Progenitor cell of endocrine pancreas (in vitro differentiated cells): ENCODE measurements at regions not wholly inside any gene's neighbourhood (a gene's known extent, or its start where the extent isn't known, plus 50 kb on each side); places are given as distances from the start of the nearest gene placed in this dataset.

ENCODE experiments used
- DNase-seq: peaks from one replicate; pipeline ENCODE4 v3.0.0; 2021; ENCODE audit warnings: low spot score; ENCODE audit not compliant: unreplicated experiment
- H3K27ac Mint-ChIP-seq: 2 replicates; pipeline ENCODE4 v1.8.0; 2021; ENCODE audit warnings: mild to moderate bottlenecking, moderate library complexity, mixed read lengths
- H3K27me3 Mint-ChIP-seq: 2 replicates; pipeline ENCODE4 v1.8.0; 2021; ENCODE audit warnings: mixed read lengths
- H3K36me3 Mint-ChIP-seq: 2 replicates; pipeline ENCODE4 v1.8.0; 2022; ENCODE audit warnings: mixed read lengths; ENCODE audit not compliant: insufficient read depth
- H3K4me1 Mint-ChIP-seq: 2 replicates; pipeline ENCODE4 v1.8.0; 2021; ENCODE audit warnings: low read depth, mixed read lengths
- H3K4me3 Mint-ChIP-seq: 2 replicates; pipeline ENCODE4 v1.8.0; 2021; ENCODE audit warnings: low read depth, mild to moderate bottlenecking, moderate library complexity, mixed read lengths
- H3K9me3 Mint-ChIP-seq: 2 replicates; pipeline ENCODE4 v1.8.0; 2021; ENCODE audit warnings: low read depth, mixed read lengths
- CTCF ChIP-seq: fragments of 200-600 bp; sonication (generic); IDR thresholded peaks from one replicate; pipeline ENCODE4 v1.5.0; 2021; ENCODE audit warnings: antibody characterized with exemption, mild to moderate bottlenecking; ENCODE audit not compliant: unreplicated experiment

GRCh38 chr10:35855155-35855947 is 213.3 kb upstream of the FZD8 start:
- Mint-ChIP-seq H3K4me3 (no peak overlapping the region), H3K9me3 (no peaks in the 10 kb centered on the region), H3K27me3 (no peaks in the 10 kb centered on the region), H3K27ac (no peak overlapping the region), H3K36me3 (no peaks in the 10 kb centered on the region), H3K4me1 (peaks cover 10% of the 10 kb centered on the region)
- TF ChIP-seq CTCF, result no peak
- DNase-seq, result no peak

- peaks cover 15% of the 10 kb centered on the region for H3K4me1 Mint-ChIP-seq
- H3K9me3 Mint-ChIP-seq, result no peaks in the 10 kb centered on the region
- no peaks in the 10 kb centered on the region for H3K36me3 Mint-ChIP-seq
- no peak for DNase-seq
- TF ChIP-seq CTCF, result no peak
- H3K27me3 Mint-ChIP-seq, result no peaks in the 10 kb centered on the region
- no peak overlapping the region for H3K27ac Mint-ChIP-seq
- H3K4me3 Mint-ChIP-seq, result no peak overlapping the region
These were observed 212.6 kb upstream of the FZD8 start for GRCh38 chr10:35854661-35855060.

DNA sequence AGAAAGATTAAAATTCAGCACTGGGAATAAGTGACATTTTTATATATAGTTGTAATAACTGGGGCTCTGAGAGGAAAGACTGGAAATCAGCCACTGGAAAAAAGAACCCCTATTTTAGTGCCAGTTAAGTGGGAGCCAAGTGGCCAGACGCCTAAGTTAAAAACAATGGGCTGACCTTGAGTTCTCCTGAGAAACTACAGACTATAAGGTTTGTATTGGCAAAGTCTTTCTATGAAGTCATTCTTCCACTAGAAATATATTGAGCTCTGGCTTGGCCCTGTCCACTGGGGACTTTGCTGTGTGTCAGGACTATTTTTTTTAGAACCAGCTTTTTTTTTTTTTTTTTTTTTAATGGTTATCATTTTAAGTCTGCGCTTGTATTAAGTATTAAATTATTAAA is 210.6 kb upstream of the FZD8 start:
- Mint-ChIP-seq H3K27ac (no peak overlapping the region), H3K4me3 (no peak overlapping the region), H3K27me3 (no peaks in the 10 kb centered on the region), H3K9me3 (no peaks in the 10 kb centered on the region), H3K36me3 (no peaks in the 10 kb centered on the region), H3K4me1 (peaks cover 28% of the 10 kb centered on the region)
- DNase-seq, result no peak
- TF ChIP-seq CTCF, result no peak

DNA sequence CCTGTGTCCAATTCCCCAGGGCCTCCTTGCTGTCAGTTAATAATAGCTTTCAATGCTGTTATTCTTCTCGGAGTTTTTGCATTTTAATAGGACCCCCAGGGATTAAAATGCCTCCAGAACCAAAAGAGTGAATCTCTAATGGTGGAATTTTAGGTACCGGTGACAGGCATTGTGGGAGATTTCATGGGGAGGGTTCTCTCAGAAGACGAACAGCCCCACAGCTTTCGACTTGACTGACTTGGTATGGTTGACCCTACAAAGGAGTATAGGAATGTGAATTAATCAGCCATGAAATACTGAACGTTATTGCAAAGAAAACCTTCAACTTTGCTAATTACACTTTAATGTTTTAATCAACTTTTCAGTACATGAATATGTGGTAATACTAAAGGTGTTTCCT is 206.3 kb upstream of the FZD8 start:
- H3K27me3 Mint-ChIP-seq, result no peaks in the 10 kb centered on the region
- H3K9me3 Mint-ChIP-seq, result no peaks in the 10 kb centered on the region
- no peak for TF ChIP-seq CTCF
- H3K36me3 Mint-ChIP-seq, result no peaks in the 10 kb centered on the region
- no peak overlapping the region for H3K27ac Mint-ChIP-seq
- no peak overlapping the region for H3K4me3 Mint-ChIP-seq
- DNase-seq, result no peak
- H3K4me1 Mint-ChIP-seq, result peaks cover 36% of the 10 kb centered on the region

DNA sequence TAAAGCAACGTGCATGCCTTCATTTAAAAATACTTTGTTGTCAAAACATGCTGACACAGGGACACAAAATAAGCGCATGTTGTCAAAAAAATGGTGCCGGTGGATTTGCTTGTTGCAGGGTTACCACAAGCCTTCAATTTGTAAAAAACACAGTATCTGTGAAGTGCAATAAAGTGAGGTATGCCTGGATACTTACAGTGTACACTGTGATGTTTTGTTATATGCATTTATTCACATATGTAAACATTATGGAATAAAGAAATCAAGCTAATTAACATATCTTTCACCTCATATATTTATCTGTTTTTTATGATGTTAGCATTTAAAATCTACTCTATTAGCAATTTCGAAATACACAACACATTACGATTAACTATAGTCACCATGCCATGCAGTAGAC is 202.6 kb upstream of the FZD8 start:
- Mint-ChIP-seq H3K4me3 (no peak overlapping the region), H3K27me3 (no peaks in the 10 kb centered on the region), H3K36me3 (peaks cover 3% of the 10 kb centered on the region), H3K9me3 (peaks cover 15% of the 10 kb centered on the region), H3K27ac (no peak overlapping the region), H3K4me1 (peaks cover 30% of the 10 kb centered on the region)
- DNase-seq, result no peak
- no peak for TF ChIP-seq CTCF
